Spleen (tissue), 11 donors: ENCODE measurements at regions not wholly inside any gene's neighbourhood (a gene's known extent, or its start where the extent isn't known, plus 50 kb on each side); places are given as distances from the start of the nearest gene placed in this dataset.

Experiments used
- DNase-seq: peaks from one replicate; pipeline ENCODE4 v3.0.0-alpha.2; 2020
- H3K27ac ChIP-seq, 8 donors: fragments of 200-600 bp; sonication (generic) in 7 of 8; 1 replicate in 4 of 8; 2 replicates in 4 of 8; pipeline versions ENCODE4 v1.5.0 to v1.8.0; 2016 to 2021; ENCODE audit warnings: inconsistent platforms in 4 of 8, mild to moderate bottlenecking in 4 of 8, moderate library complexity in 1 of 8
- H3K27me3 ChIP-seq, 7 donors: fragments of 200-600 bp; sonication (generic) in 6 of 7; replicated peaks in 1 of 7; 1 replicate in 4 of 7; 2 replicates in 3 of 7; pipeline versions ENCODE4 v1.5.0 to v1.8.0; 2016 to 2021; ENCODE audit warnings: inconsistent platforms in 3 of 7, mild to moderate bottlenecking in 1 of 7
- H3K36me3 ChIP-seq, 6 donors: fragments of 200-600 bp; sonication (generic) in 5 of 6; 1 replicate in 4 of 6; 2 replicates in 2 of 6; pipeline versions ENCODE4 v1.5.0 to v1.8.0; 2016 to 2021; ENCODE audit warnings: inconsistent platforms in 2 of 6
- H3K4me1 ChIP-seq, 6 donors: fragments of 200-600 bp; sonication (generic) in 5 of 6; 1 replicate in 3 of 6; 2 replicates in 3 of 6; pipeline versions ENCODE4 v1.5.0 to v1.8.0; 2016 to 2021; ENCODE audit warnings: inconsistent platforms in 3 of 6
- H3K4me3 ChIP-seq, 8 donors: fragments of 200-600 bp; sonication (generic) in 7 of 8; 1 replicate in 4 of 8; 2 replicates in 4 of 8; pipeline versions ENCODE4 v1.5.0 to v1.8.0; 2016 to 2021; ENCODE audit warnings: inconsistent platforms in 4 of 8, mild to moderate bottlenecking in 4 of 8, moderate library complexity in 2 of 8
- H3K9me3 ChIP-seq, 8 donors: fragments of 200-600 bp; sonication (generic) in 7 of 8; 1 replicate in 4 of 8; 2 replicates in 4 of 8; pipeline versions ENCODE4 v1.5.0 to v1.8.0; 2016 to 2021; ENCODE audit warnings: inconsistent platforms in 4 of 8
- CTCF ChIP-seq, 11 experiments: fragments of 200-600 bp in 7 of 11; fragments of 450-650 bp in 4 of 11; sonication (generic) in 4 of 11; IDR thresholded peaks in 8 of 11; conservative IDR thresholded peaks in 3 of 11; 1 replicate in 7 of 11; 2 replicates in 4 of 11; pipeline versions ENCODE4 v1.4.0 to v1.8.0; 2016 to 2021; ENCODE audit warnings: antibody characterized with exemption in 11 of 11, inconsistent platforms in 4 of 11, mild to moderate bottlenecking in 1 of 11
- POLR2A ChIP-seq, 3 donors: fragments of 450-650 bp; IDR thresholded peaks; one replicate each; pipeline ENCODE4 v1.5.1; 2017; ENCODE audit warnings: antibody characterized with exemption in 3 of 3, mild to moderate bottlenecking in 1 of 3
- POLR2AphosphoS5 ChIP-seq, 3 donors: sonication (generic); formaldehyde crosslinking; IDR thresholded peaks; one replicate each; pipeline ENCODE4 v1.5.1; 2017; ENCODE audit warnings: antibody characterized with exemption in 3 of 3
- whole genome bisulfite sequencing, 5 donors: extraction: QIAGEN DNeasy Blood & Tissue Kit in 3 of 5; methylation state at CpG; one replicate each; pipeline versions ENCODE4 v1.1.5 to v1.1.7; 2013 to 2018; 5-methylcytosine and 5-hydroxymethylcytosine counted together
- intact Hi-C: fragments of 100-400 bp; cut with DNase I; formaldehyde crosslinking; loops from one replicate; pipeline ENCODE4 v1.15.0; 2023; ENCODE audit warnings: low total_unique reads
- donor health status: healthy with polysubstance abuse.
- donor health status: DM: no; HTN: no; CAD: no; lungs with moderate emphysema.
- donor health status: DM: no; HTN: no; CAD: no.
- donor health status: Bipolar disorder and iron deficiency.
- donor health status: healthy.
- donor health status: DM: no; HTN: no; CAD: no.
- donor health status: DM: yes; HTN: yes; CAD: no.

GRCh38 chr7:25569765-25570164 is 341.5 kb upstream of the NPVF start:
- TF ChIP-seq POLR2A (IDR thresholded peaks at IDR 0.05) (no peak), POLR2AphosphoS5 (IDR thresholded peaks at IDR 0.05) (no peak), CTCF (IDR thresholded peaks at IDR 0.05 in 8 of 11, conservative IDR thresholded peaks at IDR 0.05 in 3 of 11) (no peak)

GRCh38 chr7:25572423-25572822 is 344.1 kb upstream of the NPVF start:
- H3K4me1 ChIP-seq: no peaks in the 10 kb centered on the region
- TF ChIP-seq CTCF (IDR thresholded peaks at IDR 0.05 in 8 of 11, conservative IDR thresholded peaks at IDR 0.05 in 3 of 11) (no peak), POLR2A (IDR thresholded peaks at IDR 0.05) (no peak)
- no peaks in the 10 kb centered on the region for H3K9me3 ChIP-seq
- H3K36me3 ChIP-seq: no peaks in the 10 kb centered on the region
- WGBS, 5 donors: 87 to 97% (median 93%) methylated on average over 2 of the region's 2 CpGs
- intact Hi-C loops: loop anchor here (5.0 kb wide), 1 partner anchor 315 kb away; no protein-coding TSS in a partner anchor
- DNase-seq: no peak
- H3K4me3 ChIP-seq: no peak overlapping the region
- H3K27me3 ChIP-seq: no peaks in the 10 kb centered on the region
- no peak overlapping the region for H3K27ac ChIP-seq

More at GRCh38 chr7:25569765-25570164, 341.5 kb upstream of the NPVF start:
- peaks cover 0 to 9% (median 4%) of the 10 kb centered on the region in 6 donors for H3K4me1 ChIP-seq
- H3K27me3 ChIP-seq: no peaks in the 10 kb centered on the region
- H3K27ac ChIP-seq: no peak overlapping the region
- 33 to 60% (median 41%) methylated on average over 3 of the region's 3 CpGs for WGBS, 5 donors
- no peak for DNase-seq
- H3K9me3 ChIP-seq: no peaks in the 10 kb centered on the region
- no peaks in the 10 kb centered on the region for H3K36me3 ChIP-seq
- intact Hi-C loops: loop anchor here (5.0 kb wide), 2 partner anchors 283 to 312 kb away; no protein-coding TSS in a partner anchor
- no peak overlapping the region for H3K4me3 ChIP-seq

GRCh38 chr7:25574828-25575227 is 346.5 kb upstream of the NPVF start:
- no peak overlapping the region for H3K27ac ChIP-seq
- H3K36me3 ChIP-seq: no peaks in the 10 kb centered on the region
- H3K4me3 ChIP-seq: no peak overlapping the region
- intact Hi-C loops: loop anchor here (5.0 kb wide), 1 partner anchor 318 kb away; no protein-coding TSS in a partner anchor
- H3K9me3 ChIP-seq: no peaks in the 10 kb centered on the region
- no peak for DNase-seq
- TF ChIP-seq POLR2A (IDR thresholded peaks at IDR 0.05): no peak
- no peak for TF ChIP-seq CTCF (IDR thresholded peaks at IDR 0.05 in 8 of 11, conservative IDR thresholded peaks at IDR 0.05 in 3 of 11)
- no peak for TF ChIP-seq POLR2AphosphoS5 (IDR thresholded peaks at IDR 0.05)
- no peaks in the 10 kb centered on the region for H3K4me1 ChIP-seq
- H3K27me3 ChIP-seq: no peaks in the 10 kb centered on the region

- no peaks in the 10 kb centered on the region for H3K9me3 ChIP-seq
- H3K4me3 ChIP-seq: no peak overlapping the region
- no peak overlapping the region for H3K27ac ChIP-seq
- DNase-seq: no peak
- no peak for TF ChIP-seq POLR2AphosphoS5 (IDR thresholded peaks at IDR 0.05)
- no peak for TF ChIP-seq CTCF (IDR thresholded peaks at IDR 0.05 in 8 of 11, conservative IDR thresholded peaks at IDR 0.05 in 3 of 11)
- no peak for TF ChIP-seq POLR2A (IDR thresholded peaks at IDR 0.05)
- no peaks in the 10 kb centered on the region for H3K4me1 ChIP-seq
- intact Hi-C loops: no loop called here
- H3K27me3 ChIP-seq: no peaks in the 10 kb centered on the region
- 83 to 98% (median 89%) methylated on average over 4 of the region's 4 CpGs for WGBS, 5 donors
- no peaks in the 10 kb centered on the region for H3K36me3 ChIP-seq
These were observed 347.3 kb upstream of the NPVF start for GRCh38 chr7:25575634-25576033.
